GM19025 (cell line): ENCODE measurements at regions not wholly inside any gene's neighbourhood (a gene's known extent, or its start where the extent isn't known, plus 50 kb on each side); places are given as distances from the start of the nearest gene placed in this dataset.
"Not testable (repeated sequence)": the region's sequence is repeated elsewhere in the genome, so short reads cannot be mapped to it uniquely, and the experiment has no call there.

Source experiments
- ATAC-seq: cut with Tn5 transposase; IDR thresholded peaks from one replicate; pipeline ENCODE4 v1.9.1; 2021; ENCODE audit warnings: mild to moderate bottlenecking, low read depth, moderate library complexity; ENCODE audit not compliant: unreplicated experiment

GRCh38 chr5:118611332-118611945 is 376.9 kb downstream of the DTWD2 start:
- ATAC-seq: no peak

DNA sequence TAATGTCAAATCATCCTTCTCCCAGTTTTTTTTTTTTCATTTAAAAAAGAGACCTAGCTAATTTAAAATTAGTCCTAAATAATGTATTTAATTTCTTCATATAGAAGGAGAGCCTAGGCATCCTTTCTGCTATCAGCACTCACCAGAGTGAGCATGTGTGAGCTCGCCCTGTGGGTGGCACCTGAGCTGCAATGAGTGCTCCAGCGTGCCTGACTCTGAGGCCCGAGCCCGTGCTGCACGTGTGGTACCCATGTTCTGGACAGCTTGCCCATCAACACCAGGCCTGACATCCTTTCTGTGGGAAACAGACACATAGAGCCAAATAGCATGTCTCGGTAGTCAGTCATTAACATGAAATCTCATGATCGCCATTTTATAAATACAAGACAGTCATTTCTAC is 381.4 kb downstream of the DTWD2 start:
- no peak for ATAC-seq

DNA sequence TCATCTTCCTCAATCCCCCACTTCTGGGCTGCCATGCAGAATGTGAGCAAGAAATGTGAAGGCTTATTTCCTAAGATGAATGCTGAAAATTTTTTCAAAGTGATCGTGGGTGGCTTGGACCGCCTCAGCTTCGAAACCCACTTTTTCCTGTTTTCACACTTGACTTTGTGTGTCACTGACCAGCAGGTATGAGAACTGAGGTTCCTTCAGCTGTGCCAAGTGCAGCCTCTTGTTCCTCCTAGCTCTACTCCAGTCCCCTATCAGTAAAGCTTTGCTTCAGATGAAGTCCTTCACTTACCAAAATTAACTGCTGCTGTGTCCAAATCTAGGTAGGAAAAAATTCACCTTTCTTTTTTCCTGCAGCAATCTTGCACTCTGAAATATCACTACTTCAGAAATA is 382.6 kb downstream of the DTWD2 start:
- ATAC-seq: no peak

DNA sequence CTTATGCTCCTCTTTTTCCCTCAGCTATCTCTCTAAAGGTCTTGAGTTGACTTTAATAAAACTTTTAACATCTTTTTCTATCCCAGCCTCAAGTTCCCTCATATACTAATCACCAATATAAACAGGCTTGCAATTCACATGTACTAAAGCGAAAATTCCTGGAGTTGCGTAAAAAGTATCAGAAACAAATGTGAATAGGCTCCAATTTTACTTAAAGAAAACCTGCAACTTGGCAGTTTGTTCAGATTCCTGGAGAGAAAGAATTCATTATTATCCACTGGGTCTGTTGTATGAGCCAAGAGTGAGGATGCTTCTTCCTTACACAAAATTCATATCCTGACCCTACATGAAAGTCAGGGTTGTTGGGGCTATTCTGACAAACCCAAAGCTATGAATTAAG is 384.2 kb downstream of the DTWD2 start:
- ATAC-seq: no peak

- ATAC-seq: no peak
Observed at GRCh38 chr5:118603278-118603677, 385.1 kb downstream of the DTWD2 start.

- no peak for ATAC-seq
Observed at GRCh38 chr5:118598311-118598710, 390.0 kb downstream of the DTWD2 start.

DNA sequence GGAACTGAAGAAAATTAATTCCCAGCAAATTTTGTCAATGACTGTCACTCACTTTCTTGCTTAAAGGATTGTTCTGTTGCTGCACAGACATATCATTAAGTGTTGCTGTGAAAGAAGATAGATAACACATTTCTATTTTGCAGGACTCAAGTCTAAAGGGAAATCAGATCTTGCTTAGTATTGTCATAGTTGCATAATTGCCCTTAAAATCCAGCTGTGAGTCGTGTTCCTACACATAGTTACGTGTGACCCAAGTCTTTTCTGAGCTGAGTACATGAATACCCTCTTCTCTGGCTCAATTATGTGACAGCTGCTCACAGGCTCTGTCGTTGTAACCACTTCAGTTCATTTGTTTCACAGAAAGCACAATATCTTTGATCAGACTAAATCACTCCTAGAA is 390.8 kb downstream of the DTWD2 start:
- no peak for ATAC-seq

DNA sequence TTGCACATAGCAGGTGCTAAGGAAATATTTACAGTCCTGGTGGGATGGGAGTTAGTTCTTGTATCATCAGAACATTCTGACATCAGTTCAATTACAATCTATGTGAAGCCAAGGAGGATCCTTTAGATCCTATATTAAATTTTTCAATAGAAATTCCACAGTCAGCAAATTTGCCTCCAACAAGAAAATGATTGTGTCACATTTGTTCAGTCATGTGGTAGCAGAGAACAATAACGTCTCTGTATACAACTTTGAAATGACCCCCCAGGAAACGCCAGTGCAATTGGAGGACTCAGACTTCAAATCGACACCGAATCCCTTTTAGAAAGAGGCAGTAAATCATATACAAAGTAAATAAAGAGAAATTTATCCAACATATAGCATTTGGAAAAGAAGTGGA is 392.1 kb downstream of the DTWD2 start:
- no peak for ATAC-seq

GRCh38 chr5:118593003-118593328 is 395.4 kb downstream of the DTWD2 start:
- ATAC-seq: no peak

DNA sequence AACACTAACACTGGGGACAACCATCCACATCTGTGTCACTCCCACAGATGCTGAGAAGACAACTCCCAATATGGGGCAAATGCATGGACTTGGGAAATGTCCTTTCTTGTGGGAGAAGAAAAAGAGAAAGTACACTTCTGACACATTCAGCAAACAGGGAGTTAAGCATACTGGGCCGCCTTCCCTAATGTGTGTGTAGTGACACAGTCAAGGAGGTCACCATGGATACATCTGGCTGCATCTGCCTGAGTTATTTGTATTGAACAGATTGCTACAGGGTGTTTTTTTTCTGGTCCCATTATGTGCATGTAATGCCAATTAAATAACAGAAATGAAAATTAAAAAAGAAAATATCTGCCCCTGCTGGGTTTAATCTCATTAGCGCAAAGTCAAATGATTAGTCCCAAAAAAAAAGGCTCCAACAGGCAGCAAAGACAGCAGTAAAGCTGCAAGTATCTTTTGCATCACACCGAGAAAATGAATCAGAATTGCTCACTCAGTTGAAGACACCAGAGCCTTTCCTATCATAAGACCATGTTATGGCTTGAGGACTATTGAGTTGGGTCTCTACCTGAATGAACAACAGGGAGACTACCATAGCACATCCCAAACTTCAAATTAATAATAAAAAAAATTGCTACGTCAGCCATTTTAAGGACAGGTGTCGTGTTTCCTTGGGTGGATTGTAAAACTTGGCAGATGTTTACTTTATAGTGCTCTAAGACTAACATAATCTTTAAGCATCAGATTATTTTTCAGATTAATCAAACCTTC is 395.9 kb downstream of the DTWD2 start:
- ATAC-seq: no peak

DNA sequence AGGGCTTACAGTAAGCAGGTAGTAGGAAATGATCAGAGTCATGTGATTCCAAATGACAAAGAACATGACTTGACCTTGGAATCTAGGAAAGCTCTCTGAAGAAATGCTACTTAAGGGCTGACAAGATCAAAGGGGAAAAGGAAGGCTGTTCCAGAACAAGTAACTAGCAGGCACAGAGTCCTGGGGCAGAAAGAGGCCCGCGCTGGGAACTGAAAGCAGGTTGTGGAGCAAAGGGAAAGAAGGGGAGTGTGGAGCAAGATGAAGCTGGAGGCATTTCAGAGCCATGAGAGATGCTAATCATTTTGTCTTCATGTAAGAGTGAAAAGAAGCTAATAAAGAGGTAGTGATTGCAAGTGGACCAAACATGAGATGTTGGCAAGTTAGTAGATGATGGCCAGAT is 397.5 kb downstream of the DTWD2 start:
- no peak for ATAC-seq

DNA sequence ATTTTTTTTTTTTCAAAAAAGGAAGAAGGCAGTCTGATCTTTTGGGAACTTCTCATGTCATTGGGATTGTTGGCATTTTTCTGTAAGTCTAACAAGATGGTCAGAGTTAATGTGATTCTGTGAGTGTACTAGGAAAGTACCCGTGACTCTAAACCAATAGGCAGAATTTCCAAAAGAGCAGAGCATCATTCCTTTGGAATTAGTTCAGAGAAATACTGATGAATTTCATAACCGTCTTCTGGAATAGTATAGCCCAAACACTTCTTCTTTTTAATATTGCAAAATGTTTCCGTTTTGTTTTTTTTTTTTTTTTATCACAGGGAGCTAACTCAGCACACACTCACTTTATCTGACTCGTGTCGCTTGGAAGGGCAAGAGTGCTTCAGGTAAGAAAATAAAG is 407.4 kb downstream of the DTWD2 start:
- ATAC-seq: no peak

DNA sequence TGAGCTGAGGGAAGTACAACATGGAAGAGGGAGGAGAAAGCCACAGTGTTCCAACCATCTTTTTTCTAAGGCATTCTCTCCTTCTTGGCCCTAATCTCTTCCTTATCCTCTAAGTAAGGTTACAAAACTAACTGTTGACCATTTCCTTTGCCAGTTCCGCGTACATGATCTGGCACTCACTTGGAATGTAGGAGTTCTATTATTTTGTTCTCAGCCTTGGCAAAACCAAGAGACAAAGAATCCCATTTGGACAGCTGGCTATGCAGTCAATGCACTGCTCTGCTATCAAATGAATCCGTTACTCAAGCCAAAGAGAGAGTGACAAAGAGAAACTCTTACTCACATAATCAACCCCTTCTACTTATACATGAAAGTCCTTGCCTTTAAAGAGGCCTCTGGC is 410.3 kb downstream of the DTWD2 start:
- ATAC-seq: no peak

DNA sequence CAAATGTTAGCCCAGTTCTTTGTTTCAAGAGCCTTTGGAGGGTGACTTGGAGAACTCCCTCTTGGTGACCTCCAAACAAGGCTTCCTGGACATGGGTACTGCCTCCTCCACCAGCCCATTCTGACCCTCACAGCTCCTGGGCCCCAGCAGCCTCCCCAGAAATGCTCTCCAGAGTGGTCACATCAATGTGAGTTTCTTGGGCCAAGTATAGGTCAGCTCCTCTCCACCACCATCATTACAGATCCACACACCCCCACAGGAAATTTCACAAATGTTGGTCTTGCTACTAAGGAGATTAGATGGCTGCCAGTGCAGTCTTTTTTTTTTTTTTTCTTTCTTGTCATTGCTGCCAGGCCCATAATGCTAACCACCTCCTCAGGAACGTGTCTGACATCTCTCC is 410.7 kb downstream of the DTWD2 start:
- no peak for ATAC-seq

DNA sequence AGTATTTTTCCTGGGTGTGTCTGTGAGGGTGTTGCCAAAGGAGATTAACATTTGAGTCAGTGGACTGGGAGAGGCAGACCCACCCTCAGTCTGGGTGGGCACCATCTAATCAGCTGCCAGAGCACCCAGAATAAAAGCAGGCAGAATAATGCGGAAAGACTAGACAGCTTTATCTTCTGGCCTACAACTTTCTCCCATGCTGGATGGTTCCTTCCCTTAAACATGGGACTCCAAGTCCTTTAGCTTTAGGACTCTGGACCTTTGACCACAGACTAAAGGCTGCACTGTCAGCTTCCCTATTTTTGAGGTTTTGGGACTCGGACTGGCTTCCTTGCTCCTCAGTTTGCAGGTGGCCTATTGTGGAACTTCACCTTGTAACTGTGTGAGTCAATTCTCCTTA is 418.1 kb downstream of the DTWD2 start:
- ATAC-seq: not testable (repeated sequence)

GRCh38 chr5:118569596-118569995 is 418.8 kb downstream of the DTWD2 start:
- not testable (repeated sequence) for ATAC-seq

DNA sequence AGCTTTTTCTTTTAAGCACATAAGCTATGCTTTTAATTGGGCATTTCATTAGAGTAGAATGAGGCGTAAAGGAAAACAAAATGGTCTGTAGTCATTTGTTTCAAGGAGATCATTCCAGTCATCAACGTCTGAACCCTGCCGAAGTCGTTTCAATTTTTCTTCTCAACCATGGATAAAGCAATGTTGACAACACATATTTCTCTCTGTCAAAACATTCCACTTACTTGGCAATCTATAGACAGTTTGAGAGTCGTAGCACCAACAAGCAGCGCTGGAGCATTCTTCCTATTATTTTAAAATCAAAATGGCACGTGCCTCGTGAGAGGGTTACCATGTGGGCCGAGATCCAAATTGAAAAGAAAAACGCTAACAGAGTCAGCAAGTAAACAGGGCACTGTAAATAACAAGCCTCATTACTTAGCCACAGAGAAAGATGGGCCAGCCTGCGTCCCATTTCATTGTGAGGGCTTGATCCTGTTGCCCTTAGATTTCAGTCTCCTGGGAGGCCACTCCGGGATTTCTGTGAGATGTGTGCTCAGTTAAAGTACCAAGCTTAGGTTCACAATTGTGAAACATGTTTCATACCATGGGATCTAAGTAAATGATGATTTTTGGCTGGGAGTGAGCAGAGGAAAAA is 422.9 kb downstream of the DTWD2 start:
- no peak for ATAC-seq

DNA sequence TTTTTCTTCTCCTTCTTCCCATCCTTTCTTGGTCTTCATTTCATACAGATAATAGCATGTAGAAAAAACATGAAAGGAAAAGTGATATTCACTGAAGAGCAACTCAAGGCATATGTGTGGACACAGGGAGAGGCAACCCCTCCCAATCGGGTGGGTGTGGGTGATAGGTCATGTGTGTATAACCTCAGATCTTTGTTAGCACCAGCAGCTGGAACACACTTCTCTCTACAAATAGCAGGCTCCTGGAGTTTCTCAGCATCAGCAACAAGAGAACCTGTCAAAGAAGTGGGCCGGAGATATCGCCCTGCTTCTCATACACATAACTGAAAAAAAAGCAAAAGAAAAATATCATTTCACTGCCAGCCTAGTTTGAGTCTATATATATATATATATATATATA is 426.4 kb downstream of the DTWD2 start:
- ATAC-seq: no peak

DNA sequence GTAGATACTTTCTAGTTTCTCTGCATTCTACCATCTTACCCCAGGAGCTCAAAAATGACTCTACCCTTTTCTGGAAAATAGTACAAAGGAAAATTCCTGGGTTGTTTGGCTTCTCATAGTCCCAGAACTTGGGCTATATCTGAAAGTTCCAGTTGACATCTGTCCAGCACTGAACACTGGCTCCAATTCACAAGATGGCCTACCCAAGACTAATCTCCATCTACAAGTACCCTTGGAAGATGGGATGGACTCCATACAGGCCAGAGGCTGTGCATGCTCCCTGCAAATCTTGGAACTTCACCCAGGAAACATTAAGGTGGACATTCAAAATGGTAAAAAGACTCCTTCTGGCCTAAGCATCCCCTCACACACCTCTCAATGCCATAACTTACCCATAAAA is 427.1 kb downstream of the DTWD2 start:
- no peak for ATAC-seq

GRCh38 chr5:118558871-118559270 is 429.5 kb downstream of the DTWD2 start:
- ATAC-seq: no peak

DNA sequence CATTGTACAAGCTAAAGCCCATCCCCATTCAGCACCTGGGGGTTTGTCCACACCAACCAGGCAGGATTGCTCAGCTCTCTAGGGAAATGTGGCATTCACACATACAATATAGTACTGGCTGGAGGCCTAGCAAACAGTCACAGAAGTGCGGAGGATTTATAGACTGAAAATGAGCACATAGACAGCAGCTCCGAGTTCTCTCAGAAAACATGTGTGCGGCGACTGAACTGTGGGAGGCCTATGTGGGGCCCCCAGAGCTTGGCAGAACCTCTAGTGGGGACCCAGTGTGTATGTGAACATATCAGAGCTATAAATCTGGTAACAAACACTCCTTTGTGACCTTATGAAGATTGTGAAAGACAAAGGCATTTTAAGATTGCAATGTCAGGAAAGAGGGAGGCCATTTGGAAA is 431.1 kb downstream of the DTWD2 start:
- no peak for ATAC-seq

- no peak for ATAC-seq
Observed at GRCh38 chr5:118556792-118557191, 431.6 kb downstream of the DTWD2 start.
